GM12872 (cell line): ENCODE measurements at regions not wholly inside any gene's neighbourhood (a gene's known extent, or its start where the extent isn't known, plus 50 kb on each side); places are given as distances from the start of the nearest gene placed in this dataset.

Source experiments
- CTCF ChIP-seq: IDR thresholded peaks from 3 replicates; pipeline ENCODE4 v1.5.1; 2011; ENCODE audit warnings: low read depth, mild to moderate bottlenecking, low read length, moderate library complexity; ENCODE audit not compliant: insufficient read depth

DNA sequence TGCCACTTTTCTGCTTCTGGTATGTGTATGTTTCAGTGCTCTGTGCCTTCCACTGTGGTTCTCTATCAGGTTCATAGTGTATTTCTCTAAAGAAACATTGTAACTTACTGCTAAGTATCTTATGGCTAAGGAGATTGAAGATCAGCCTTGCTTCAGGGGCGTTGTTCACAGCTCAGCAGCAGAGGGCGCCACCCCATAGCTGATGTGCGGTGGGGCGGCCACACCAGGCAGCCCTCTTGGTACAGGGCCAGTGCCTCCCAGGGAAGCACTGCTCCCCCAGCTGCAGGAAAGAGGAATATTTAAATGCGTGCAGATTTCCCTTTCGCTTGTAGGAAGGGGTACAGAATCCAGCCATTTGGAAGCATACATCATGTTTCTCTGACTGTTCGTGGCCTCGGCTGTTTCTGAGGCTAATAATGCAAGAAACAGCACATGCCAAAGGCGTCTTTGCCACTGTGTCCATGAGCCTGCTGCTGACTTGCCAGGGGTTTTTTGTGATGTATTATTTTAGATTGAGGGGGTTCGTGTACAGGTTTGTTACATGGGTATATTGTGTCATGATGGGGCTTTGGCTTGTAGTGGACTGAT lies 96.7 kb downstream of the TBC1D26 start:
- TF ChIP-seq CTCF, result peak; percentile 65

DNA sequence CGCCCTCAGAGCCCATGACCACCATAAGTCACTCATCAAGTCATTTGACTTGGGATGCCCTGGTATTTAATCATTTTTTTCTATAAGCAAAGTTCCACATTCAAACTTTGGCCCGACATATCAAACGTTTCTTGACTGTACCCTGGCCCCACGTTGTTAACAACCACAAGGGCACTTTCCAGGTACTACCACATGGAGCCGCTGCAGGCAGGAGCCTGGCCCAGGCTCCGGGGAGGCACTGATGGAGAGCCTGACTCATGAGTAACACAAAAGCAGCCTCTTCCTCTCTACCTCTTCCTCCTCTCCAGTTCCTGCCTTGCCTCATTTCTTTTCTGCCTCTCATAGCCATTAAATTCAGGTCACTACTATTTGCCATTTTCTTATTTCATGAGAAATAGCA lies 95.9 kb upstream of the ADORA2B start:
- TF ChIP-seq CTCF, result peak; percentile 46

DNA sequence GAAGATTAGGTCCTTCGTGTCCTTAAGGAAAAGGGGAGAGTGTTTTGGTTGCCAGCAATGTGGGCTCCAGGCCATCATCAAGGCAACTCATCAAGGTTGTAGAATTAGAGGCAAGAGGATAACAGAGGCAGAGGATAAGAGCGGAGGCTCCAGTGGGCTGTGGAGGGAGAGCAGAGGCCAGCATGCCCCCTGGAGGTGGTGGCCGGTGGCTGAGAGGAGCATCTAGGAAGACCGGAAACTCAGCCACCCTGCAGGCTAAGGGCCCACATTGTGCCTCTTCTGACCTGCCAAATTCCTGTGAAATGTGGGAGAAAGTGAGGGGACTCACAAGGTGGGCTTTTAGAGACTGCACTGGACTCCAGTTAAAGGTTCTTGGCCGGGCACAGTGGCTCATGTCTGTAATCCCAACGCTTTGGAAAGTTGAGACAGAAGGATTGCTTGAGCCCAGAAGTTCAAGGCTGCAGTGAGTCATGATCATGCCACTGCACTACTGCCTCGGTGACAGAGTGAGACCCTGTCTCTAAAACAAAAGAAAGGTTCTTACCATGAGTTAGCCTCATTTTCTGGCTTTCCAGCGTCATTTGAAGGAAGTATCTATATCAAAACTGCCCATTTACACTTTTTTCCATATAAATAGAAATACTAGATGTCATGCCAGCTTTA lies 62.7 kb upstream of the ADORA2B start:
- TF ChIP-seq CTCF, result peak; percentile 19; the same call in 1 of the 3 replicates

DNA sequence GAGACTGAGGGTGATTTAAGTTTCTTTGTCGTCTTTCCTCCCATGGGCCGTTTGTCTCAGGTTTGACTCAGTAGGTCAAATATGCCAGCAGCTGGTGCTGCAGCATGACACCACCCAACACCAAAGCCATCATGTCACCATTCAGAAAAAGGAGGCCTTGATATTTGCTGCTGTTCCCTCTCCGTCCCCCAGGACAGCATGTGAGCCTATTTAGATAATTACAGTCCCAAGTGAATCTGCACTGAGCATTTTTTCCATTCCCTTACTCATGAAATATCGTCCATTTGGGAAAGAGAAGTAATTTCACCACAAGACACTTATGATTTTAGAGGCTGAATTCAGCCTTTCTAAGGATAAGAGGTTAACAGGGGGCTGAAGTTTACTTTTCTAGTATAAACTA lies 62.2 kb upstream of the ADORA2B start:
- TF ChIP-seq CTCF, result no peak

DNA sequence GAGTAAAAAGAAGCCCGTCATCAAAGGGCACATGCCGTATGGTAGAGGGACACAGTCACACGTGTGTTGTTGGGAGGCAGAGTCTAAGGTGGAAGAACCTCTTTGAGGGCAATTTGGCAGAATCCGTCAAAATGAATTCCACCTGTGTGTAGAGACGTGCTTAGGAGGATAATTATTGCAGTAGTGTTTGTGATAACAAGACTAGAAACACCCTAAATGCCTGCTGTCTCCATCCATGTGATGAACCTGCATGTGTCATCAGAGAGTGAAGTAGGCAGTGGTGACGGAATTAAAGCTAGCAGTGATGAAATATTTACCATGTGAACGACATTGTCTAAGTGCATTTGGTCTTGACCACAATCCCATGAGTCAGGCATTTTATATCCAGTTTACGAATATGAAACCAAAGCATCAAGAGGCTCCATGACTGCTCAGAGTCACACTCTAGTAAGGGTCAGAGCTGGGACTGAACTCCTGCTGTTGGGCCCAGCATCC lies 61.3 kb upstream of the ADORA2B start:
- no peak for TF ChIP-seq CTCF

- TF ChIP-seq CTCF, result no peak
Measured at GRCh38 chr17:15884731-15885130, 60.2 kb upstream of the ADORA2B start.

GRCh38 chr17:15885770-15886169 lies 59.2 kb upstream of the ADORA2B start:
- TF ChIP-seq CTCF, result no peak
